GM23338 (cell line): ENCODE measurements at regions not wholly inside any gene's neighbourhood (a gene's known extent, or its start where the extent isn't known, plus 50 kb on each side); places are given as distances from the start of the nearest gene placed in this dataset.

Experiments used
- ATAC-seq: fragments of 200-7000 bp; cut with Tn5 transposase; 3 replicates; pipeline ENCODE4 v1.9.1; 2020
- DNase-seq: peaks from one replicate; pipeline ENCODE4 v3.0.0-alpha.2; 2015; ENCODE audit warnings: low spot score
- H2AFZ ChIP-seq: fragments of 200-600 bp; sonication (generic); 2 replicates; pipeline ENCODE4 v1.8.0; 2016; ENCODE audit warnings: antibody characterized with exemption, mild to moderate bottlenecking, moderate library complexity
- H3F3A ChIP-seq: fragments of 200-600 bp; sonication (generic); replicated peaks from 2 replicates; pipeline ENCODE4 v1.8.0; 2017; ENCODE audit warnings: antibody characterized with exemption, mixed run types, low read depth
- H3K27ac ChIP-seq: fragments of 200-600 bp; sonication (generic); 2 replicates; pipeline ENCODE4 v1.6.1; 2016; ENCODE audit warnings: low read depth
- H3K27me3 ChIP-seq: fragments of 200-600 bp; sonication (generic); 2 replicates; pipeline ENCODE4 v1.8.0; 2016; ENCODE audit warnings: mild to moderate bottlenecking, mixed run types, moderate library complexity; ENCODE audit not compliant: insufficient read depth
- H3K36me3 ChIP-seq: fragments of 200-600 bp; sonication (generic); 2 replicates; pipeline ENCODE4 v1.8.0; 2016; ENCODE audit warnings: mild to moderate bottlenecking; ENCODE audit not compliant: insufficient read depth
- H3K4me1 ChIP-seq: fragments of 200-600 bp; sonication (generic); 2 replicates; pipeline ENCODE4 v1.8.0; 2016; ENCODE audit warnings: mild to moderate bottlenecking, moderate library complexity; ENCODE audit not compliant: insufficient read depth
- H3K4me2 ChIP-seq: fragments of 200-600 bp; sonication (generic); 2 replicates; pipeline ENCODE4 v1.7.1; 2017; ENCODE audit warnings: mixed run types
- H3K4me3 ChIP-seq: fragments of 200-600 bp; sonication (generic); 2 replicates; pipeline ENCODE4 v1.6.1; 2016; ENCODE audit warnings: mixed run types
- H3K79me2 ChIP-seq: fragments of 200-600 bp; sonication (generic); replicated peaks from 2 replicates; pipeline ENCODE4 v1.8.0; 2017; ENCODE audit warnings: mild to moderate bottlenecking; ENCODE audit not compliant: insufficient read depth
- H3K9me2 ChIP-seq: fragments of 200-600 bp; sonication (generic); 2 replicates; pipeline ENCODE4 v1.8.0; 2017; ENCODE audit not compliant: insufficient read depth
- H4K20me1 ChIP-seq: fragments of 200-600 bp; sonication (generic); replicated peaks from 2 replicates; pipeline ENCODE4 v1.8.0; 2017; ENCODE audit warnings: mild to moderate bottlenecking; ENCODE audit not compliant: insufficient read depth
- H3K27ac Mint-ChIP-seq: 2 replicates; pipeline ENCODE4 v1.8.0; 2020; ENCODE audit warnings: inconsistent platforms, mild to moderate bottlenecking, moderate library complexity, mixed read lengths
- H3K27me3 Mint-ChIP-seq: 3 replicates; pipeline ENCODE4 v1.8.0; 2022; ENCODE audit warnings: low read depth, mild to moderate bottlenecking, moderate library complexity, mixed read lengths, inconsistent platforms; ENCODE audit not compliant: insufficient read depth, poor library complexity
- H3K36me3 Mint-ChIP-seq: 3 replicates; pipeline ENCODE4 v1.8.0; 2021; ENCODE audit warnings: low read depth, mild to moderate bottlenecking, inconsistent platforms, moderate library complexity, mixed read lengths
- H3K4me1 Mint-ChIP-seq: 3 replicates; pipeline ENCODE4 v1.8.0; 2020; ENCODE audit warnings: mild to moderate bottlenecking, inconsistent platforms, mixed read lengths
- H3K4me3 Mint-ChIP-seq: 3 replicates; pipeline ENCODE4 v1.8.0; 2021; ENCODE audit warnings: moderate library complexity, mild to moderate bottlenecking, inconsistent platforms, mixed read lengths
- H3K9me3 Mint-ChIP-seq: 3 replicates; pipeline ENCODE4 v1.8.0; 2020; ENCODE audit warnings: moderate library complexity, mild to moderate bottlenecking, inconsistent platforms, mixed read lengths
- CREB1 ChIP-seq: fragments of 250-450 bp; sonication (Bioruptor Pico); IDR thresholded peaks from 2 replicates; pipeline ENCODE4 v1.5.0; 2020; ENCODE audit warnings: low read depth, mild to moderate bottlenecking, moderate library complexity
- CTCF ChIP-seq, 2 experiments: fragments of 200-600 bp in 1 of 2; sonication (generic) in 1 of 2; conservative IDR thresholded peaks; 2 replicates each; pipeline versions ENCODE4 v1.5.1 to v1.6.1; 2016 to 2017; ENCODE audit warnings: antibody characterized with exemption in 2 of 2, low read depth in 2 of 2, mild to moderate bottlenecking in 2 of 2, moderate library complexity in 1 of 2
- ETS1 ChIP-seq: IDR thresholded peaks from 2 replicates; pipeline ENCODE4 v1.6.1; 2016; ENCODE audit warnings: antibody characterized with exemption
- EZH2 ChIP-seq: fragments of 200-600 bp; sonication (generic); IDR thresholded peaks from one replicate; pipeline ENCODE4 v1.8.0; 2017; ENCODE audit warnings: antibody characterized with exemption, mild to moderate bottlenecking, low read depth; ENCODE audit not compliant: unreplicated experiment
- JUNB ChIP-seq: IDR thresholded peaks from one replicate; pipeline ENCODE4 v1.6.1; 2016; ENCODE audit warnings: antibody characterized with exemption; ENCODE audit not compliant: unreplicated experiment
- NANOG ChIP-seq: IDR thresholded peaks from 2 replicates; pipeline ENCODE4 v1.6.1; 2016; ENCODE audit warnings: antibody characterized with exemption, borderline replicate concordance
- POLR2AphosphoS5 ChIP-seq: IDR thresholded peaks from 2 replicates; pipeline ENCODE4 v1.6.1; 2016; ENCODE audit warnings: antibody characterized with exemption, low read depth
- REST ChIP-seq: IDR thresholded peaks from one replicate; pipeline ENCODE4 v1.6.1; 2018; ENCODE audit warnings: antibody characterized with exemption; ENCODE audit not compliant: unreplicated experiment
- STAT1 ChIP-seq: IDR thresholded peaks from one replicate; pipeline ENCODE4 v1.6.1; 2016; ENCODE audit warnings: antibody characterized with exemption; ENCODE audit not compliant: unreplicated experiment
- ZNF114 ChIP-seq: fragments of 250-450 bp; sonication (Bioruptor Pico); IDR thresholded peaks from 2 replicates; pipeline ENCODE4 v1.5.0; 2020; ENCODE audit warnings: mild to moderate bottlenecking, moderate library complexity
- ZNF331 ChIP-seq: fragments of 250-450 bp; sonication (Bioruptor Pico); IDR thresholded peaks from 2 replicates; pipeline ENCODE4 v1.5.0; 2020; ENCODE audit warnings: low read depth, mild to moderate bottlenecking, moderate library complexity

GRCh38 chr12:39070775-39071174 lies 165.4 kb upstream of the CPNE8 start (continued):
- no peak for TF ChIP-seq REST

DNA sequence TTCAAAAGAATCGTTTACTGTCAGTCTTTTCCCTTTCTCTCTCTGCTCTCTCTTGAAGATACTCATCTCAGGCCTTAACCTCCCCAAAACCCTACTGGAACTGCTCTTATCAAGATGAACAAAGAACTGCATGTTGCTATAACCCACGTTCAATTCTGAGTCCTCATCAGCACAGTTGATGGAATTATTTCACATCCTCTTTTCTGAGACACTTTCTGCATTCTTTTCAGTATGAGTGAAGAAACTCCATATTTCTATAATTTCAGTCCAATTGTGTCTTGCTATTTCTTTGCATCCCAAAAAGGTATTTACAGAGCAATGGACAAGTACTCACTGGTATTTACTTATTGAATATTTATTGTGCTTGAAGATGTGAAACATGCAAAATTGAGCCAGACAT lies 160.1 kb upstream of the CPNE8 start:
- no peak overlapping the region for H3K4me3 Mint-ChIP-seq
- H3K9me3 Mint-ChIP-seq: no peaks in the 10 kb centered on the region
- H3K27me3 Mint-ChIP-seq: peaks cover 3% of the 10 kb centered on the region
- ATAC-seq: no peak
- no peaks in the 10 kb centered on the region for H3F3A ChIP-seq
- no peaks in the 10 kb centered on the region for H3K36me3 Mint-ChIP-seq
- H3K36me3 ChIP-seq: no peaks in the 10 kb centered on the region
- H3K4me1 Mint-ChIP-seq: peaks cover 6% of the 10 kb centered on the region
- no peak overlapping the region for H3K4me3 ChIP-seq
- H3K4me1 ChIP-seq: no peaks in the 10 kb centered on the region
- H3K27me3 ChIP-seq: no peaks in the 10 kb centered on the region
- no peak for DNase-seq
- H3K9me2 ChIP-seq: no peaks in the 10 kb centered on the region
- TF ChIP-seq ZNF114 (CRISPR knock-in tag): no peak
- H2AFZ ChIP-seq: peak overlapping the region; percentile 12; the same call in 1 of the 2 replicates
- no peak overlapping the region for H3K27ac ChIP-seq
- H3K27ac Mint-ChIP-seq: no peak overlapping the region
- H4K20me1 ChIP-seq: no peaks in the 10 kb centered on the region
- no peak overlapping the region for H3K4me2 ChIP-seq
- H3K79me2 ChIP-seq: no peaks in the 10 kb centered on the region

- DNase-seq (no peak), ATAC-seq (no peak)
- H3K9me3 Mint-ChIP-seq: no peaks in the 10 kb centered on the region
- Histone ChIP-seq H2AFZ (peak overlapping the region; percentile 12; the same call in 1 of the 2 replicates), H3K79me2 (no peaks in the 10 kb centered on the region), H4K20me1 (no peaks in the 10 kb centered on the region), H3K9me2 (no peaks in the 10 kb centered on the region), H3K4me3 (no peak overlapping the region), H3F3A (no peaks in the 10 kb centered on the region), H3K4me2 (no peak overlapping the region), H3K27me3 (no peaks in the 10 kb centered on the region), H3K27ac (no peak overlapping the region), H3K36me3 (no peaks in the 10 kb centered on the region), H3K4me1 (no peaks in the 10 kb centered on the region)
- no peak overlapping the region for H3K4me3 Mint-ChIP-seq
- H3K27ac Mint-ChIP-seq: no peak overlapping the region
- H3K27me3 Mint-ChIP-seq: peaks cover 3% of the 10 kb centered on the region
- H3K4me1 Mint-ChIP-seq: peaks cover 11% of the 10 kb centered on the region
- no peaks in the 10 kb centered on the region for H3K36me3 Mint-ChIP-seq
- TF ChIP-seq CTCF (conservative IDR thresholded peaks at IDR 0.05; ENCODE audit: low read depth in 2 of 2): no peak
- TF ChIP-seq ETS1: no peak
- TF ChIP-seq CREB1: no peak
- no peak for TF ChIP-seq JUNB
- TF ChIP-seq STAT1: no peak
- no peak for TF ChIP-seq POLR2AphosphoS5
- no peak for TF ChIP-seq EZH2
- no peak for TF ChIP-seq NANOG
- no peak for TF ChIP-seq ZNF331 (CRISPR knock-in tag)
Measured at GRCh38 chr12:39064708-39065107, 159.3 kb upstream of the CPNE8 start.
